ENCODE measurements at regions not wholly inside any gene's neighbourhood (a gene's known extent, or its start where the extent isn't known, plus 50 kb on each side); places are given as distances from the start of the nearest gene placed in this dataset.

- no peak for TF ChIP-seq CTCF (conservative IDR thresholded peaks at IDR 0.05; ENCODE audit: low read depth, low read length)
- no peak for TF ChIP-seq EZH2 (IDR thresholded peaks at IDR 0.05; ENCODE audit: borderline replicate concordance, low read depth, low read length, poor library complexity, severe bottlenecking)
These were observed 310.8 kb upstream of the MAP2 start for GRCh38 chr2:209113026-209113425.

Data from A673 (cell line).